ENCODE measurements at regions not wholly inside any gene's neighbourhood (a gene's known extent, or its start where the extent isn't known, plus 50 kb on each side); places are given as distances from the start of the nearest gene placed in this dataset.

DNA sequence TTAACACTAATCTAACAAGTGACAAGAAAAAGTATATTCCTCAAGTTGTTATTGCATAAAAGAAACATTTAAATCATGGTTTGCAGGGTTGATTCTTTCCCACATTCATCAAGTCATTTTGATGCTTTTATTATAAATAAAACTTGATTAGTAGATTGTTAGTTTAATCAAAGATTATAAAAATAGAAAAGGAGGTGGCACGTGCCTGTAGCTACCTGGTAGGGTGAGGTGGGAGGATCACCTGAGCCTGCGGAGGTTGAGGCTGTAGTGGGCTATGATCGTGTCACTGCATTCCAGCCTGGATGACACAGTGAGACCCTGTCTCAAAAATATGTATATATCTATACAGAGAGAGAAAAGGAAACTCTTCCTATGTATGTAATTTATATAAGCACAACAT lies 433.2 kb upstream of the RGS6 start:
- Histone ChIP-seq H3K9me3 (ENCODE audit: control insufficient read depth, insufficient read depth, low read length) (no peaks in the 10 kb centered on the region), H3K27me3 (ENCODE audit: control insufficient read depth, insufficient read depth, low read length) (no peaks in the 10 kb centered on the region), H3K27ac (ENCODE audit: low read length) (no peak overlapping the region), H3K4me3 (ENCODE audit: low read length) (no peak overlapping the region), H3K4me1 (ENCODE audit: control insufficient read depth, insufficient read depth, low read length) (no peaks in the 10 kb centered on the region), H3K36me3 (ENCODE audit: control insufficient read depth, insufficient read depth, low read length) (no peaks in the 10 kb centered on the region)
- WGBS (ENCODE audit: insufficient coverage, insufficient read length): no CpG with 5 or more reads among the region's 3 CpGs
- DNase-seq (ENCODE audit: low read depth, low spot score): no peak

DNA sequence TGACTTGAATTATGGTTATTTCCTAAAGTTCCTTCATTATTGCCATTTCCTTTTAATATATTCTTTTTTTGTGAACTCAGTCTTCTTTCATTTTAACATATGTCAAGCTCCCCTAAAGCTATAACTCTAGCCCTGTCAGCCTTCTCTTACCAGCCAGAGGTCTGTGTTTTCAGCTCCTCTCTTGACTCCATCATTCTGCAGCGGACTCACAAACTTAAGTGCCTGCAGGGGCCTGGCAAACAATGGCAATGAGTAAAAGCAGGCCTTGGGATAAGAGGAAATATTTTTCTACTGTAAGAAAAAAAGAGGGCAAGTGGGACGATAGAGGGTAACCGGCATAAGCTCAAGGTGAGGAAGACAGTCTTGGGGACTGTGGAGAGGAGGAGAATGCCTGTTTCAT lies 424.5 kb upstream of the RGS6 start:
- DNase-seq (ENCODE audit: low read depth, low spot score): no peak
- no CpG with 5 or more reads among the region's 3 CpGs for WGBS (ENCODE audit: insufficient coverage, insufficient read length)
- Histone ChIP-seq H3K4me3 (ENCODE audit: low read length) (no peak overlapping the region), H3K9me3 (ENCODE audit: control insufficient read depth, insufficient read depth, low read length) (no peaks in the 10 kb centered on the region), H3K36me3 (ENCODE audit: control insufficient read depth, insufficient read depth, low read length) (no peaks in the 10 kb centered on the region), H3K4me1 (ENCODE audit: control insufficient read depth, insufficient read depth, low read length) (no peaks in the 10 kb centered on the region), H3K27ac (ENCODE audit: low read length) (no peak overlapping the region), H3K27me3 (ENCODE audit: control insufficient read depth, insufficient read depth, low read length) (no peaks in the 10 kb centered on the region)

DNA sequence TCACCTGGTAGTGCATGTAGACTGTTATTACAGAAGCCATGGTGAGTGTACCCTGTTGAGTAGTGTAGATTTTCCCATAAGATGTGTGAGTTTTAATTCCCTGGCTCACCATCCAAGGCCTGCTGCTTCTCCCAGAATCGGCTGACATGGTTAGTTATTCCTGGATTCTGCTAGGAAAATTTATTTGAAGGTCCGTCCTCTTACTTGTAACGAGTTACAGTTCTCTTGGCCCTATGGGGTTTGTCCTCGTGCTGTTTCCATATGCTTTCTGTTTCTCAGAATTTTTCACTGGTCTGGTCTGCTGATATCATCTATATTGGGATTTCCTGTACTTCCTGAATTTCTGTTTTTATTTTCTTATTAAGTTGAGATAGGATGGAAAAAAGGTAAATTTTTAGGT lies 423.3 kb upstream of the RGS6 start:
- H3K27me3 ChIP-seq (ENCODE audit: control insufficient read depth, insufficient read depth, low read length): no peaks in the 10 kb centered on the region
- no CpG with 5 or more reads among the region's 4 CpGs for WGBS (ENCODE audit: insufficient coverage, insufficient read length)

DNA sequence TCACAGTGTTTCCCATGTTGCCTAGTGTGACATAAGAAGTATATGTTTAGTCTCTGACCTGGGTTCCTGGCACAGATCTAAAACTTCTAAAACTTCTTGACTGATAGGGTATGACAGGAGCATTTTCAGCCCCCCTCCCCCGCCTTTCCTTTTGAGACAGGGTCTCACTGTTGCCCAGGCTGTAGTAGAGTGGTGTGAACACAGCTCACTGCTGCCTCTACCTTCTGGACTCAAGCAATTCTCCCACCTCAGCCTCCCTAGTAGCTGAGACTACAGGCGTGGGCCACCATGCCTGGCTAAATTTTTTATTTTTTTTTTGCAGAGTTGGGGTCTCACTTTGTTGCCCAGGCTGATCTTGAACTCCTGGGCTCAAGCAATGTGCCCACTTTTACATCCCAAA lies 421.1 kb upstream of the RGS6 start:
- no peaks in the 10 kb centered on the region for H3K27me3 ChIP-seq (ENCODE audit: control insufficient read depth, insufficient read depth, low read length)
- WGBS (ENCODE audit: insufficient coverage, insufficient read length): no CpG with 5 or more reads among the region's 2 CpGs
- no peaks in the 10 kb centered on the region for H3K4me1 ChIP-seq (ENCODE audit: control insufficient read depth, insufficient read depth, low read length)
- no peak for DNase-seq (ENCODE audit: low read depth, low spot score)
- H3K36me3 ChIP-seq (ENCODE audit: control insufficient read depth, insufficient read depth, low read length): no peaks in the 10 kb centered on the region
- H3K4me3 ChIP-seq (ENCODE audit: low read length): no peak overlapping the region
- H3K27ac ChIP-seq (ENCODE audit: low read length): no peak overlapping the region
- H3K9me3 ChIP-seq (ENCODE audit: control insufficient read depth, insufficient read depth, low read length): no peaks in the 10 kb centered on the region

More for the DNA sequence above, 423.3 kb upstream of the RGS6 start:
- H3K27ac ChIP-seq (ENCODE audit: low read length): no peak overlapping the region
- DNase-seq (ENCODE audit: low read depth, low spot score): no peak
- H3K36me3 ChIP-seq (ENCODE audit: control insufficient read depth, insufficient read depth, low read length): no peaks in the 10 kb centered on the region
- H3K4me1 ChIP-seq (ENCODE audit: control insufficient read depth, insufficient read depth, low read length): no peaks in the 10 kb centered on the region
- H3K4me3 ChIP-seq (ENCODE audit: low read length): no peak overlapping the region
- no peaks in the 10 kb centered on the region for H3K9me3 ChIP-seq (ENCODE audit: control insufficient read depth, insufficient read depth, low read length)

GRCh38 chr14:71514941-71515919 lies 417.0 kb upstream of the RGS6 start:
- no peak overlapping the region for H3K27ac ChIP-seq (ENCODE audit: low read length)
- no peak overlapping the region for H3K4me3 ChIP-seq (ENCODE audit: low read length)
- H3K27me3 ChIP-seq (ENCODE audit: control insufficient read depth, insufficient read depth, low read length): no peaks in the 10 kb centered on the region
- H3K4me1 ChIP-seq (ENCODE audit: control insufficient read depth, insufficient read depth, low read length): no peaks in the 10 kb centered on the region
- WGBS (ENCODE audit: insufficient coverage, insufficient read length): no CpG with 5 or more reads among the region's 8 CpGs
- H3K36me3 ChIP-seq (ENCODE audit: control insufficient read depth, insufficient read depth, low read length): no peaks in the 10 kb centered on the region
- no peak for DNase-seq (ENCODE audit: low read depth, low spot score)
- H3K9me3 ChIP-seq (ENCODE audit: control insufficient read depth, insufficient read depth, low read length): no peaks in the 10 kb centered on the region

DNA sequence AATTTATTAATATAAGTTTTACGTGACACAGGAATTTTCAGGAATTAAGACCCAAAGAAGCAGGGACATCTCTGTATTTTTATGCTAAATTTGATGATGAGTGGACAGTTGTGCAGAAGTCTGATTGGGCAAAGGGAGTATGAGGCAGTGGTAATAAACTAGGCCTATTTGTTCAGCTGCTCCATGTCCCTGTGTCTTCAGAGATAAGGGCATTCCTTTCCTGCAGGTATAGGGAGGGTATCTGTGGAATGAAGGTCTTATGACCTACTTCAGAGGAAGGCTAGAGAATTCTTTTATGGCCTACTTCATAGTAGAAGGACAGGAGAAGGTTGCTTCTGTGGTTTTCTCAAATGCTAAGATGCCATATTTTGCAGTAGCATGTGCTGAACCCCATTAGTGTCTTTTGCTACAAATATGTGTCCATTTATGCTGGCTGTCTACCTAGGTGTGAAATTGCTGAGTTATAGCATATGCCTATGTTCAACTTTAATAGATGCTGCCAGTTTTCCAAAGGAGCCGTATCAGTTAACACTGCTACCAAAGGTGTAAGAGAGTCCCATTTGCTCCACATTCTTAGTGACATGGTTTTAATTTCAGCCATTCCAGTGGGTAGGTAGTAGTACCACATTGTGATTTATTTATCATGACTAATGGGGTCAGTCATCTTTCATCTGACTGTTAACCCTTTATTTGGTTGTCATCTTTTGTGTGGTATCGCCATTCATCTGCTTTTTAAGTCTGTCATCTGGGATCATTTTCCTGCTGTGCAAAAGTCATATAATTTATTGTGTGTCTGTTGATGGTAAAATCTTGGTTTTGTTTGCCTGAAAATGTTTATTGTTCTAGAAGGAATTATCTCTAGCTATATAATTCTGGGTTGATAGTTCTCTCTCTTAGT lies 410.7 kb upstream of the RGS6 start:
- Histone ChIP-seq H3K27ac (ENCODE audit: low read length) (no peak overlapping the region), H3K4me1 (ENCODE audit: control insufficient read depth, insufficient read depth, low read length) (no peaks in the 10 kb centered on the region)
- no CpG with 5 or more reads among the region's 3 CpGs for WGBS (ENCODE audit: insufficient coverage, insufficient read length)

GRCh38 chr14:71523630-71524319 lies 408.5 kb upstream of the RGS6 start:
- H3K4me3 ChIP-seq (ENCODE audit: low read length): no peak overlapping the region
- no peaks in the 10 kb centered on the region for H3K36me3 ChIP-seq (ENCODE audit: control insufficient read depth, insufficient read depth, low read length)
- WGBS (ENCODE audit: insufficient coverage, insufficient read length): no CpG with 5 or more reads among the region's 2 CpGs
- H3K9me3 ChIP-seq (ENCODE audit: control insufficient read depth, insufficient read depth, low read length): no peaks in the 10 kb centered on the region
- H3K27ac ChIP-seq (ENCODE audit: low read length): no peak overlapping the region
- no peaks in the 10 kb centered on the region for H3K27me3 ChIP-seq (ENCODE audit: control insufficient read depth, insufficient read depth, low read length)
- DNase-seq (ENCODE audit: low read depth, low spot score): no peak
- no peaks in the 10 kb centered on the region for H3K4me1 ChIP-seq (ENCODE audit: control insufficient read depth, insufficient read depth, low read length)

More for the DNA sequence above, 410.7 kb upstream of the RGS6 start:
- H3K27me3 ChIP-seq (ENCODE audit: control insufficient read depth, insufficient read depth, low read length): no peaks in the 10 kb centered on the region
- no peak overlapping the region for H3K4me3 ChIP-seq (ENCODE audit: low read length)
- no peaks in the 10 kb centered on the region for H3K9me3 ChIP-seq (ENCODE audit: control insufficient read depth, insufficient read depth, low read length)
- no peak for DNase-seq (ENCODE audit: low read depth, low spot score)
- H3K36me3 ChIP-seq (ENCODE audit: control insufficient read depth, insufficient read depth, low read length): no peaks in the 10 kb centered on the region

DNA sequence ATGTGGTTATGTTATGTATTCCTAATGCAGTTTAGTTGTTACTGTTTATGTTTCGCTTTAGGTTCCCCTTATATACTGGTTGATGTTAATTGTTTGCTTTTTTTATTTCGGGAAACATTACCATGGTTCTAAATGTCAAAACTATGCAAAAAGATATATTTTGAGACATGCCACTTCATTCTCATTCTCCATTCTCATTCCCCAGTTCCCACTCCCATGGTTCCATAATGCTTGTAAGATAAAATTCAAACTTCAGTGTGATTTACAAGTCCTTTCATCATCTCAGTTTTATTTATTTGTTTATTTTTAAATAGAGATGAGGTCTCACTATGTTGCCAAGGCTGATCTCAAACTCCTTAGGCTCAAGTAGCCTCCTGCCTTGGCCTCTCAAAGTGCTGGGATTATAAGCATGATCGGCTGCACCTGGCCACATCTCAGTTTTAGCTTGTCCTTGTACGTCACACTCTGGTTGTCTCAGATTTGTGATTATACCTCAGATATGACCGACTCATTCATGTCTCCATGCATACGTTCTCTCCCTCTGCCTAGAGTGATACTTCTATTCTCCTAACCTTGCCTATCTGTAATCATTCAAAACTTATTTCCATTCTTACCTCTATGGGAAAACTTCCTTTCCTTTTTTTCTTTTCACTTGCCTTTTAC lies 407.8 kb upstream of the RGS6 start:
- H3K27me3 ChIP-seq (ENCODE audit: control insufficient read depth, insufficient read depth, low read length): no peaks in the 10 kb centered on the region
- no peaks in the 10 kb centered on the region for H3K9me3 ChIP-seq (ENCODE audit: control insufficient read depth, insufficient read depth, low read length)
- no peaks in the 10 kb centered on the region for H3K4me1 ChIP-seq (ENCODE audit: control insufficient read depth, insufficient read depth, low read length)
- H3K4me3 ChIP-seq (ENCODE audit: low read length): no peak overlapping the region
- DNase-seq (ENCODE audit: low read depth, low spot score): no peak
- no CpG with 5 or more reads among the region's 6 CpGs for WGBS (ENCODE audit: insufficient coverage, insufficient read length)
- no peak overlapping the region for H3K27ac ChIP-seq (ENCODE audit: low read length)
- H3K36me3 ChIP-seq (ENCODE audit: control insufficient read depth, insufficient read depth, low read length): no peaks in the 10 kb centered on the region

GRCh38 chr14:71525663-71526221 lies 406.5 kb upstream of the RGS6 start:
- H3K36me3 ChIP-seq (ENCODE audit: control insufficient read depth, insufficient read depth, low read length): no peaks in the 10 kb centered on the region
- H3K4me1 ChIP-seq (ENCODE audit: control insufficient read depth, insufficient read depth, low read length): no peaks in the 10 kb centered on the region
- no peaks in the 10 kb centered on the region for H3K9me3 ChIP-seq (ENCODE audit: control insufficient read depth, insufficient read depth, low read length)
- H3K27ac ChIP-seq (ENCODE audit: low read length): no peak overlapping the region
- WGBS (ENCODE audit: insufficient coverage, insufficient read length): no CpG with 5 or more reads among the region's 5 CpGs
- H3K4me3 ChIP-seq (ENCODE audit: low read length): no peak overlapping the region
- H3K27me3 ChIP-seq (ENCODE audit: control insufficient read depth, insufficient read depth, low read length): no peaks in the 10 kb centered on the region
- DNase-seq (ENCODE audit: low read depth, low spot score): no peak
